Loucy (cell line): ENCODE measurements at regions not wholly inside any gene's neighbourhood (a gene's known extent, or its start where the extent isn't known, plus 50 kb on each side); places are given as distances from the start of the nearest gene placed in this dataset.

Source experiments
- CTCF ChIP-seq: fragments of 200-600 bp; sonication (generic); conservative IDR thresholded peaks from 2 replicates; pipeline ENCODE4 v1.5.1; 2014; ENCODE audit warnings: mild to moderate bottlenecking, antibody characterized with exemption, low read length
- EZH2phosphoT487 ChIP-seq: fragments of 200-600 bp; IDR thresholded peaks from 2 replicates; pipeline ENCODE4 v1.6.1; 2018; ENCODE audit warnings: antibody characterized with exemption, mild to moderate bottlenecking, moderate library complexity, borderline replicate concordance

- TF ChIP-seq CTCF (no peak), EZH2phosphoT487 (no peak)
Observed at GRCh38 chr11:101277036-101277435, 147.4 kb upstream of the PGR start.
